Muscle layer of colon (tissue), 2 donors: ENCODE measurements at regions not wholly inside any gene's neighbourhood (a gene's known extent, or its start where the extent isn't known, plus 50 kb on each side); places are given as distances from the start of the nearest gene placed in this dataset.

ENCODE experiments used
- H3K27ac ChIP-seq: one replicate; pipeline ENCODE4 v1.7.0; 2013; ENCODE audit warnings: low read depth, mild to moderate bottlenecking, low read length, moderate library complexity
- H3K27me3 ChIP-seq, 2 donors: one replicate each; pipeline ENCODE4 v1.7.0; 2013; ENCODE audit warnings: low read length in 2 of 2, mild to moderate bottlenecking in 2 of 2; ENCODE audit not compliant: insufficient read depth in 2 of 2, control insufficient read depth in 1 of 2
- H3K36me3 ChIP-seq: one replicate; pipeline ENCODE4 v1.7.0; 2013; ENCODE audit warnings: mild to moderate bottlenecking, low read length; ENCODE audit not compliant: insufficient read depth
- H3K4me1 ChIP-seq: one replicate; pipeline ENCODE4 v1.7.0; 2013; ENCODE audit warnings: mild to moderate bottlenecking, low read length; ENCODE audit not compliant: insufficient read depth
- H3K4me3 ChIP-seq, 2 donors: one replicate each; pipeline ENCODE4 v1.7.0; 2013; ENCODE audit warnings: low read length in 2 of 2, low read depth in 1 of 2, mild to moderate bottlenecking in 1 of 2, moderate library complexity in 1 of 2
- H3K9ac ChIP-seq: one replicate; pipeline ENCODE4 v1.7.0; 2013; ENCODE audit warnings: low read length
- H3K9me3 ChIP-seq: one replicate; pipeline ENCODE4 v1.7.0; 2013; ENCODE audit warnings: mild to moderate bottlenecking, low read length
- donor health status: abdominal sarcoma.
- donor health status: Adenocarcinoma of cecum.

GRCh38 chr6:108734271-108734922 is 113.8 kb upstream of the ARMC2 start:
- no peak overlapping the region for H3K9ac ChIP-seq
- H3K4me3 ChIP-seq: no peak overlapping the region
- H3K27me3 ChIP-seq: no peaks in the 10 kb centered on the region
- H3K27ac ChIP-seq: no peak overlapping the region
- peaks cover 15% of the 10 kb centered on the region for H3K4me1 ChIP-seq
- no peaks in the 10 kb centered on the region for H3K36me3 ChIP-seq
- no peaks in the 10 kb centered on the region for H3K9me3 ChIP-seq

- Histone ChIP-seq H3K27ac (no peak overlapping the region), H3K9me3 (no peaks in the 10 kb centered on the region), H3K36me3 (no peaks in the 10 kb centered on the region), H3K9ac (no peak overlapping the region), H3K27me3 (no peaks in the 10 kb centered on the region), H3K4me1 (peaks cover 20% of the 10 kb centered on the region), H3K4me3 (no peak overlapping the region)
Observed at GRCh38 chr6:108735310-108736001, 112.8 kb upstream of the ARMC2 start.

- no peaks in the 10 kb centered on the region for H3K9me3 ChIP-seq
- H3K9ac ChIP-seq: no peak overlapping the region
- H3K27me3 ChIP-seq: no peaks in the 10 kb centered on the region
- no peak overlapping the region for H3K27ac ChIP-seq
- peaks cover 21% of the 10 kb centered on the region for H3K4me1 ChIP-seq
- no peaks in the 10 kb centered on the region for H3K36me3 ChIP-seq
- no peak overlapping the region for H3K4me3 ChIP-seq
Observed at GRCh38 chr6:108736002-108736361, 112.2 kb upstream of the ARMC2 start.

GRCh38 chr6:108736832-108737231 is 111.4 kb upstream of the ARMC2 start:
- no peaks in the 10 kb centered on the region for H3K36me3 ChIP-seq
- H3K9me3 ChIP-seq: no peaks in the 10 kb centered on the region
- H3K4me3 ChIP-seq: no peak overlapping the region
- H3K4me1 ChIP-seq: peaks cover 29% of the 10 kb centered on the region
- no peaks in the 10 kb centered on the region for H3K27me3 ChIP-seq
- H3K9ac ChIP-seq: no peak overlapping the region
- no peak overlapping the region for H3K27ac ChIP-seq

- Histone ChIP-seq H3K4me3 (no peak overlapping the region), H3K27ac (no peak overlapping the region), H3K9me3 (no peaks in the 10 kb centered on the region), H3K27me3 (no peaks in the 10 kb centered on the region), H3K9ac (no peak overlapping the region), H3K36me3 (no peaks in the 10 kb centered on the region), H3K4me1 (peaks cover 31% of the 10 kb centered on the region)
Observed at GRCh38 chr6:108737594-108738546, 110.4 kb upstream of the ARMC2 start.

- H3K4me1 ChIP-seq: peaks cover 31% of the 10 kb centered on the region
- H3K36me3 ChIP-seq: no peaks in the 10 kb centered on the region
- H3K4me3 ChIP-seq: no peak overlapping the region
- H3K9ac ChIP-seq: no peak overlapping the region
- no peaks in the 10 kb centered on the region for H3K27me3 ChIP-seq
- no peaks in the 10 kb centered on the region for H3K9me3 ChIP-seq
- H3K27ac ChIP-seq: no peak overlapping the region
Observed at GRCh38 chr6:108738684-108739416, 109.4 kb upstream of the ARMC2 start.

- Histone ChIP-seq H3K27me3 (no peaks in the 10 kb centered on the region), H3K4me1 (peaks cover 31% of the 10 kb centered on the region), H3K4me3 (no peak overlapping the region), H3K9me3 (no peaks in the 10 kb centered on the region), H3K36me3 (no peaks in the 10 kb centered on the region), H3K9ac (no peak overlapping the region), H3K27ac (no peak overlapping the region)
Observed at GRCh38 chr6:108739496-108740330, 108.5 kb upstream of the ARMC2 start.

GRCh38 chr6:108741331-108741989 is 106.8 kb upstream of the ARMC2 start:
- Histone ChIP-seq H3K4me1 (peaks cover 36% of the 10 kb centered on the region), H3K9ac (no peak overlapping the region), H3K27ac (no peak overlapping the region)

GRCh38 chr6:108742041-108742440 is 106.2 kb upstream of the ARMC2 start:
- Histone ChIP-seq H3K27me3 (no peaks in the 10 kb centered on the region), H3K9me3 (no peaks in the 10 kb centered on the region), H3K9ac (no peak overlapping the region), H3K4me3 (no peak overlapping the region), H3K27ac (no peak overlapping the region), H3K36me3 (no peaks in the 10 kb centered on the region), H3K4me1 (peaks cover 41% of the 10 kb centered on the region)

More at GRCh38 chr6:108741331-108741989, 106.8 kb upstream of the ARMC2 start:
- no peak overlapping the region for H3K4me3 ChIP-seq
- H3K36me3 ChIP-seq: no peaks in the 10 kb centered on the region
- no peaks in the 10 kb centered on the region for H3K9me3 ChIP-seq
- H3K27me3 ChIP-seq: no peaks in the 10 kb centered on the region
